Skin of body (tissue), 1 donor: ENCODE measurements at regions not wholly inside any gene's neighbourhood (a gene's known extent, or its start where the extent isn't known, plus 50 kb on each side); places are given as distances from the start of the nearest gene placed in this dataset.
"Not testable (repeated sequence)": the region's sequence is repeated elsewhere in the genome, so short reads cannot be mapped to it uniquely, and the experiment has no call there.

Experiments used
- DNase-seq: peaks from one replicate; lab custom pipeline; 2025; lab: John Stamatoyannopoulos, UW

DNA sequence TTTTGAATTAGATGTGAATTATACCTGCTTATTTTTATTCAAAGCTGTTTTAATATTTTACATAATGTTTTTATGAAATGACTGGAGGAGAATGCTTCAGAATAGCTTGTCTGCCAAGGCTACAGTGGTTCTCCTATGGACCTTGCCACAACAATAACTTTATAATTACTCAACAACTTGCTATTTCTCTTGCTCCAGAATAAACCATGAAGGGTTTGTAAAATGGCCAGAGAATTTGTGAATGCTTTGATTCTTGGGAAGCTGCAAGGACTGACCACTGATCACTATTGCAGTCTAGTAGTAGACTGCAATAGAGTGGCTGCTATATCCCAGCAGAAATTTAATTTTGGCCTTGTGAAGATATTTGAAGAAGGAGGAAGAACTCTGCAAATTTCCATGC, 199.7 kb downstream of the FAT3 start:
- DNase-seq = no peak

DNA sequence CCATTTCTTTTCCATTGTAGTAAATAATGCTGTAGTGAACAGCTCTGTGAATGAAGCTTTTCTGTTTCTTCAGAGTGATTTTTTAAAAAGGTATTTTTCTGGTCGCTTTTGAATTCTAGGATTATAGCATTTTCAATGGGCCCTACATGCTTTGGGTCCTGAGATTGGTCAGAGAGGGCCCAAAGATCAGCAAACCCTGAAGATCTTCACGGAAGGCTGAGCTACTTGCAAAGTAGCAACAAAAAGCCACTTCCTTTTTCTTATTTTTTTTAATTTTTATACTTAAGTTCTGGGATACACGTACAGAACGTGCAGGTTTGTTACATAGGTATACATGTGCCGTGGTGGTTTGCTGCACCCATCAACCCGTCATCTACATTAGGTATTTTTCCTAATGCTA, 200.5 kb downstream of the FAT3 start:
- no peak for DNase-seq

DNA sequence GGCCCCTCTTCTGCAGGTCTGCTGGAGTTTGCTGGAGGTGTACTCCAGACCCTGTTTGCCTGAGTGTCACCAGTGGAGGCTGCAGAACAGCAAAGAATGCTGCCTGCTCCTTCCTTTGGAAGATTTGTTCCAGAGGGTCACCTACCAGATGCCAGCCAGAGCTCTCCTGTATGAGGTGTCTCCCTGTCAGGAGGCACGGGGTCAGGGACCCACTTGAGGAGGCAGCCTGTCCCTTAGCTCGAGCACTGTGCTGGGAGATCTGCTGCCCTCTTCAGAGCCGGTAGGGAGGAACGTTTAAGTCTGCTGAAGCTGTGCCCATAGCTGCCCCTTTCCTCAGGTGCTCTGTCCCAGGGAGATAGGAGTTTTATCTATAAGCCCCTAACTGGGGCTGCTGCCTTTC, 207.9 kb downstream of the FAT3 start:
- no peak for DNase-seq

DNA sequence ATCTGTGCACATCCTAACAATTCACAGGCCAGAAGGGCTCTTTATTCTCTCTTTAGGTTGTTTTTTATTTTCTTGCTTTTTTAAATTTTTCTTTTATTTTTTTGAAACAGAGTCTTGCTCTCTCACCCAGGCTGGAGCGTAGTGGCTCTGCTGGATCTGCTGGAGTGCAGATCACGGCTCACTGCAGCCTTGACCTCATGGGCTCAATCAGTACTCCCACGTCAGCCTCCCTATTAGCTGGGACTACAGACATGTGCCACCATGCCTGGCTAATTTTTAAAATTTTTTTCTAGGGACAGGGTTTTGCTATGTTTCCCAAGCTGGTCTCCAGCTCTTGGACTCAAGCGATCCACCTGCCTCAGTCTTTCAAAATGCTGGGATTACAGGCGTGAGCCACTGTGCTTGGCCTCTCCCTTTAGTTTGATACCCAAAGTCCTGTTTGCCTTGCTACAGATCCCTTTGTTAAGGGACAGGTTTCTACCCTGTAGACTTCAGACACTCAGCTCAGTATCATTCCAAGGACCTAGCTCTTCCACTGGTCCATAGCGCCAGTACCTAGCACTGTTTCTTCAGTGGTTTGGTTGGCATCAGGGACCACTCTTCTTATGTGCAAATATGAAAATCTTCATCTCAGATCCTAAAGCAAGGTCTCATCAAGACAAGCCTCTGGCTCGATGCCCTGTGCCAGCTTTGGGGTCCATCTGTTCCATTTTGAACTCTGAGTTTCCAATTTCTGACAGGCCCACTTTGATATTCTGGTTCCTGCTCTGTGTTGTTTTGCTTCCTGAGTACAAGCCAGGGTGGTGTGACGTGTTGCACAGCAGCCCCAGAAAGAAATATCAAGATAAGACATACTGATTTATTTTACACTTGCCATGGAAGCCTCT, 211.7 kb downstream of the FAT3 start:
- DNase-seq = no peak

DNA sequence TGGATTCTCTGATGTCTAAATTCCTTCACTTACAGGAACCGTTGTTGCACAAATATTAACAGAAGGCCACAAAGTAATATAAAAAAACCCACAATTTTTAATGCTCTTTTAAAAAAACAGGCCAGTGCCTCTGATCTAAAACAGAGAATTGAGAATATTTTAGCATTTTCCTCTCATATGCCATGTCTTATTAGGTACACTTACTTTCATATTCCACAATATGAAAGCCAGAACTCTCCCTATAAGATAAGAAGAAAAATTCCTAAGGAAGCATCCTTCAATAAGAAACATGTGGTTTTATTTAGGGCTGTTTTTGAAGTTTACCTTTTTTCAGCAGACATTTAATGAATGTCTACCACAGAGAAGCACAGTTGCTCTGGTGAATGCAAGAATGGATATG, 214.5 kb downstream of the FAT3 start:
- no peak for DNase-seq

DNA sequence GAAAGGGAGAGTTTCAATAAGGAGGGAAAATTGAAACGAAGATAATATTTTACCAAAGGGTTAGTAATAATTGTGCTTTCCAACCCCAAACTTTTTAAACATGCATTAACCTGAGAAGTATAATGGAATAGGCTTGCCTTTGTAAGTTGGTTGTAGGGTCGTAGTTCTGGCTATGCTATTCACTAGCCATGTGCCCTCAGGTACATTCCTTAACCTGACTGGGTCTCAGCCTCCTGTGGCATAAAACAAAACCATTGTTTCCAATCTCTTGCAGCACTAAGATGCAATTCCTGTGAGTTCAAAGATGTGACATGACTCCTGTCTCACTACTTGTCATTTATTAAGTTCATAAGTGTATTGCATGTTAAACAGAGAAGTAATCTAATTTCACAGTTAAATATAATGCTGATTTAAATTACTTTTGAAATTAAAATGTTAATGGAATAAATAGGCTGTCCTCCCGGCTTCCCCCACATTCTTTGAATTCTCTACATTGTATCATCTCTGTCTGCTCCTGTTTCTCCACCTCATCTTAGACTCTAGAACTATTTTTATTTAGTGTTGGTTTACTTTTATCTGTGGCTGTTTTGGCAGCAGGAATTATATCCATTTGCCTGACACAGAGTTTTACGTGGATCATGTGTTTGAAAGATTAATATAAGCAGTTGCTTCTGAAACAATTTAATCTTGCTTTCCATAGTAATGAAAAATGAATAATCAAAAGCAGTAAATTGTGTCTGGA, 216.3 kb downstream of the FAT3 start:
- DNase-seq = no peak

DNA sequence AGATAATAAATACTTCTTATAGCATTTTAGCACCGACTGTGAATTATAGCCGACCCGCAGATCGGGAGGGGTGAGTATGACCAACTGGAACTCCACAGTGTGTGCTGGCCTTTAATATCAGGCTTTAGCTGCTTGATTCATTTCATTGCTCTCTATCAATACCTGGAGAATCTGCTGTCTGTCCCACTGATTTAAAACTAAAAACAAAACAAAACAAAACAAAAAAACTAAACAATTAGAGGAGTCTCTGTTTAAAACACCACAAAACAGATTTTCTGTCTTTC, 216.8 kb downstream of the FAT3 start:
- DNase-seq = no peak

DNA sequence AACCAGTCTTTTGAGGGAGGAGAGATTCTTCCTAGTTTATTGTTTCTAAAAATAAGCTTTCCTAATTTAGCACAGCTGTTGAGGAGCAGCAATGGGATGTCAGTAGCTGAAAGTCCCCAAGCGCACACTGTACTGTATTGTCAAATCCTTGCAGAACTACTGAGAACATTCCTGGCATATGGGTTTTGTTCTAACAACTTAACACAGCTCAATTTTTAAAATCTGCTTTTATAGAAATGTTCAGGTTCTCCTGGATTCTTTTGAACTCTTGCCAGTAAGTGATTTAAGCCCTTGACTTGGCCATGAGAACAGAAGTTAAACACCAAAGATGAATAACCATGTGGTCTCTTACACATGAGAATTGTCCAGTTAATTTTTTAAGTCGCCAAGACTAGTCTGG, 218.6 kb downstream of the FAT3 start:
- peak; percentile 68 for DNase-seq

DNA sequence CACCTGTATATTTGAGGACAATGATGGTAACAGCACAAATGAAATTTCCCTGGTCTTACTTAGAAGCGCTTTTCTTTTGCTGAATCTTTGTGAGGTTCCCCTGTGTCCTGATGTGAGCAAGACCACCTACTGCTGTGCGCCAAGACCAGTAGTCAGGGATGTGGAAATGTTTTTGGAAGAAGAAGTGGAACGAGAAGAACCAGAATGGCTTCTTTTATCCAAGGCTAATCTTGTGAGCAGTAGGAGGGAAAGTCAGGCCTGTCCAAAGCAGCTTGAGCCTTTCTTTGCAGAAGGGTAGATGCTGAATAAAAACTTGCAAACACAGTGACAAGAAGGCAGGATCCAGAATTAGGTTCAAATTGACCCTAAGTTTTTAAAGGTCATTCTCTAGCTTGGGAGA, 223.0 kb downstream of the FAT3 start:
- DNase-seq = no peak

DNA sequence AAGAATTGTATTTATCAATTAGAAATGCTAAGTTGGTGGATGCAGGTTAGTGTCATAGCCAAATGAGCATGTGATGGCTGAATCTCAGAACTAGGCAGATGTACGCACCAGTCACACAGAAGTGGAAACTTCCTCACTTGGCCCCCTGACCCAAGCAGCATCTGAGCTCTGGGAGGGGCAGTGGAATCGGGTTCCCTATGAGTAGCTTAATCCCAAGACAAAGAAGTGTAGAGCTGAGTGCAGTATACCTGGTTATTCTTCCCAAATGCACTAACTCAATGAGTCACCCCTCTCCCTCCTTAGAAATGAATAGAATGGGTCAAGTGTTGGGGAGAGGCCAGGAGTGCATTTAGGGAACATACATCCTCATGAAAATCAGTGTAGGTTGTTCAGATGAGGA, 224.6 kb downstream of the FAT3 start:
- no peak for DNase-seq

DNA sequence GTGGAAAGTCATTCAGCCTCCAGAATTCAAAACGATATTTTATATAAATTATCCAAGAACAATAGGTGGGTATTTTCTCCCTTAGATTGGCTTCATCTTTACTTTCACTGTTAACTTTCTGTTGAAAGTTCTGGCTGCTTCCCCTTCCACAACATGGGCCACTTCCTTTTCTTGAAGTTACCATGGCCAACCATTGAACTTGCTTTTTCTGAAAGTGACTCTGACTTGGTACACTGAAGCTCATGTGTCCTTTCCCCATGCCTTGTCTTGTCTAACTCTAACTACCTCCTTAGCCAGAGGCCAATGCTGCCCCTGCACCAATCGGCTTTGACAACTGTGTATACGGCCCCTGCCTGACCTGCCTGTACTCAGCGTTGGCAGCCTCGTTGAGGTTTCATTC, 225.2 kb downstream of the FAT3 start:
- DNase-seq = no peak

DNA sequence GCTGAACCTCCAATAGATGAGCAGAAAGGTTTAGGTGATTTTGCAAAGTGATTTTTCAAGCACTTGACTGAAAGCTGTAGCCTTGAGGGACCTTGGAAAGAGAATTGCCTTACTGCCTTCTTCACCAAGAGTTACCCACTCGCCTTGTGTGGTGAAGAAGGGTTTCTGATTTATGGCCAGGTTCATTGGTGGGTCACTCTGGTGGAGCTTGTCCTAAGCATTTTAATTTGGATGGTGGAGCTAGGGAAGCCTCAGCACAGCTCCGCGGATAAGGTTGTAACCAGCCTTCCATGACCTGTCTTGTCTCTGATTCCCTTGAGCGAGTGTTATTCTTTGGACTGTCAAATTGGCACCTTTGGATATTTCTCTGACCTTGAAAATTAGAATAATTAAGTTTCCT, 226.4 kb downstream of the FAT3 start:
- DNase-seq = no peak

DNA sequence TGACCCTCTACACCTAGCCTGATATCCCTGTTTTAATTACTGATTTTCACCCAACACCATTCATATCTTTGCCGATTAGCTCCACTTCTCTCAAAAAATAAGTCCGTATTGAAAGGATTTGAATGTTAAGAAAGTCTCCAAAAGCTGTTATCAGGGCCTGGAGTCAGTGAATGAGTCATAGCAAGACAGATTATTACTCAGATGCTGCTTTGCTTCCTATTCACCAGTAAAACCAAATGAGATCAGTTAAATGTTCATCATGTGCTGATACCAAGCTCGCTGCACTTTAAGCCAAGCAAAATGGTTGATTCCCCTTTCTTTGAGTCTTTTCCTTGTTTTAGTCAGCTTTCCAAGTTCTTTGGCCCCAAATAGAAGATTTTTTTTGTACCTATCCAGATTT, 228.4 kb downstream of the FAT3 start:
- DNase-seq = no peak

DNA sequence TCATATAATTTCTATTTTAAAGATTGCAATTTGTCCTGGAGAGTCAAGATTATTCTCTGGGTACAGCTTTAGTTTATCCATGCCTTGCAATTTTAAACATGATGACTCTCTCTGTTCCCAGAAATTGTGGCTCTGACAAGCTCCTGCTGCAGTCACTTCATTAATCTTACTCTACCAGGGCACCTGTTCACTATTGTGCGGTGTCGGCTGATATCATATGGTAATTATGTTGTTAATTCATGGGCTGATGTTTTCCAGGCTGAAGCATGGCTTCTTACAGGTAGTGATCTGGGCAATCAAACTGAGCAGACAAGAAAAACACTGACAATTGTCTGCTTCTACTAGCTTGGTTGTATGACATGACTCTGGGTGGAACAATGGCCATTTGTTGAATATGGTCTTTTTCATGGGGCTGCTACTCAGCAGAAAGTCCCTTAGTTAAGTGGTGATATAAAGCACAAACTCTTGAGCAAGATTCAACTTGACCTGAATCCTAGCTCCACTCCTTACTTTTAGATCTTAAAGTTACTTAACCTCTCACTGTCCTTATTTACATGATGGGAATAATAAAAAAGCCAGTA, 230.7 kb downstream of the FAT3 start:
- no peak for DNase-seq

DNA sequence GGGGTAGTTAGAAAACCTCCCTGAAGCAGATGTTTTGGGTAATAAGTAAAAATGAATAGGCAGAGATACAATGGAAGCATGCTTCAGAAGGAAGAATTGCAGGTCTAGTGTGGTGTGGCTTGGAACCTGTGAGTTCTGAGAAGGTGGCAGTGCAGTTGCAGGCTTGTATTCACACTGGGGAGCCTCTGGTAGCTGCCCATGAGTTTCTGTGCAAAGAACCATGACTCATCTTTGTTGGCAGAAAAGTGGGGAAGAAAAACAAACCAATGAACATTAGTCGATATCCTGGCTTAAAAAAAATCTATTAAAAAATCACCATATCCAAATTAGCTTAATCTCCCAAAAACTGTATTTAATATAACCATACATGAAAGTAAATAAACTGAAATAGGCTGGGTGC, 232.6 kb downstream of the FAT3 start:
- no peak for DNase-seq

DNA sequence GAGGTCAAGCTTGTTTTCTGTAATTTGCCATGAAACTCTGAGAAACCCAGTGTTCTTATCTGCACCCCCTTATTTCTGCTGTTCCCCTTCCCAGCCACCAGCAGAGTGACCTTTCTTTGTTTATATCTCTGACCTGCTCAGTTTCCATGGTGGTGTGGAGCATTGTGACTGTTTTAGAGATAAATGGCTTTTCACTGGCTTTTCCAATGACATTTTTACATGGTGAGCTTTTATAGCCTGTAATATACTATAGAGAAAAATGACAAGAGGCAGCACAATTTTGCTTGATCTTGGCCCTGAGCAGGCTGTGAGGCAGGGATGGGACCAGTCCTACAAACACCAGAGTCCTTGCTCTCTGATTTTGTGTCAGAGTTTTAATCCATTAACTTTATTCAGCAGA, 233.9 kb downstream of the FAT3 start:
- no peak for DNase-seq

DNA sequence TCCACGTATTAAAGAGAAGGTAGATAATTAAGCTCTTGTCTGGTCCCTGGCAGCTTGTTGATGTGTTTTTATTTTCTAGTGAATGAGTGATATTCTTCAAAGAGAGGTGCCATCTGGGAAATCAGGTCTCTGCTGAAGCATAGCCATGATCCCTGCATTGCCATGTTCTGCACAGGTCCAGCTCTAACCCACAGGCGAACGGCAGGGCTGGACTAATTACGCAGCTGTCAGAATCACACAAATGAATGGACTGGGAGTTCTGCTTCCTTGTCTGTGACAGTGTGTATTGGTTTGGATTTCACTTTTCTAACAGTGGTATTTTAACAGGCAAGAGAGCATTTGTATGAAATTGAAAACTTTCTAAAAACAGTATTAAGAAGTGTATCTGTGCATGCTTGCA, 235.6 kb downstream of the FAT3 start:
- DNase-seq = no peak

DNA sequence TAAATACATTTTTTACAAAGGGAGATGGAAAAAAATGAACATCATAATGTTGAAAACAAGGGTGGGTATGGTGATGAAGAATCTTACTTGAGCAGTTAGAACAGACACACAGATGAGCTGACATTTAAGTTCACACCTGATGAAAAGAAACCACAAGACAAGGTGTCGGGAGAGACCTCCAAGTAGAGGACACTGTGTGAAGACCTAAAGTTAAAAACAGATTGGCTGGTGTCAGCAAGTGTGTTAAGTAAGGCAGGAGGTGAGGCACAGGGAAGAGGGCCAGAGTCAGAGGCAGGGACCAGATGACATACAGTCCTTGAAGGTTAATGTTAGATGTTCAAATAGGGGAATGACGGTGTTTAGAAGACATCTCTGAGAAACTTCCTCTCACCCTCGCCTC, 236.8 kb downstream of the FAT3 start:
- no peak for DNase-seq

DNA sequence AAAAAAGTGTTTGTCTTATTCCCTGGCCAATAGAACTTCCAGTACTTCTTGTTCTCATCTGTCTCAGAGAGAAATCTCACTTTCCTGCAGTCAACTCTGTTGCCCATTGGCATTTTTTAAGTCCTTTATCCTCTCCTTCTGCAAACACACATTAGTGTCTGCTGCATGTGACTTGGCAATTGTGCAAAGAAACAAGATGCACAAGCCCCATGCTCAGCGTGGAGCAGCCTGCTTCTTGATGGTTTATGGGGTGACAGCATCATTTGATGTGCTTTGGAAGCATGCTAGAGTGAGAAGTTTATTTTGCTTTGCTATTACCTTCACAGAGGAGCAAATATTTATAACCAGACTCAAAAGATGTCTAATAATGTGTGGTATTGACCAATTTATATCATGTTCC, 238.2 kb downstream of the FAT3 start:
- DNase-seq = no peak

DNA sequence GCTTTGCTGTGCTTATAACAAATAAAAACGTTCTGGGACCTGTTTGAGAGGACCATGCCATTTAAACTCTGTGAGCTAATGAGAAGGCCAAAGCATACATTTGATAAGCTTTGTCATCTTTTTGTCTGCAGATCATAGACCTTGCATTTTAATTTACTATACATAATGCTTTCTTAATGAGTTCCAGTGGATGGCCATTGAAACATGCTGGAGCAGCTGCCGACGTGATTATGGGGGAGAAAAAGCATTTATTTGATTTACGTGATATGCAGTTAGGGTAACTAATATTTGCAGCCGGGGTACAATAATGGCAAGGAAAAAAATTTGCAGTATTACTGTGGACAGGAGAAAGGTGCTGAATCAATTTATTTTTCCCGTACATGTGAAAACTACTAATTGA, 240.2 kb downstream of the FAT3 start:
- no peak for DNase-seq

DNA sequence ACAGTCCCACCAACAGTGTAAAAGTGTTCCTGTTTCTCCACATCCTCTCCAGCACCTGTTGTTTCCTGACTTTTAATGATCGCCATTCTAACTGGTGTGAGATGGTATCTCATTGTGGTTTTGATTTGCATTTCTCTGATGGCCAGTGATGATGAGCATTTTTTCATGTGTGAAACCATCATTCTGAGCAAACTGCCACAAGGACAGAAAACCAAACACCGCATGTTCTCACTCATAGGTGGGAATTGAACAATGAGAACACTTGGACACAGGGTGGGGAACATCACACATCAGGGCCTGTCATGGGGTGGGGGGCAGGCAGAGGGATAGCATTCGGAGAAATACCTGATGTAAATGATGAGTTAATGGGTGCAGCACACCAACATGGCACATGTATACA, 240.8 kb downstream of the FAT3 start:
- not testable (repeated sequence) for DNase-seq

DNA sequence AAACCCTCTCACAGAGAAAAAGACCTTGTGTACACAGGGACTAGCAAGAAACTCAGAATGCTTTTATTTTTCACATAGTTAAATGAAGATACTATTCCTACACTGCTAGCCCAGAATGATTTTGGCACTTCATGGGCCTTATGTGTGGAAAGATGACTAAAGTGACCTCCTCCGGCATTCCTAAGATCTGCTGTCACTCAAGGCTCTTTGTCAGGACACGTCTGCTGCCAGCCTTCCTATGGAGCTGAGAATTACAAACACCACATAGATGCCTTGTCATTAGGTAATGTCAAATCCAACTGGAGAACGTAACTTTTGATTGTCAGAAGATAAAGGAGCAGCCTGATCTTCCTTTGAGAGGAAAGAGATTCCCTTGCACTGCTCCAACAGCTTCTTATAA, 249.1 kb downstream of the FAT3 start:
- no peak for DNase-seq

DNA sequence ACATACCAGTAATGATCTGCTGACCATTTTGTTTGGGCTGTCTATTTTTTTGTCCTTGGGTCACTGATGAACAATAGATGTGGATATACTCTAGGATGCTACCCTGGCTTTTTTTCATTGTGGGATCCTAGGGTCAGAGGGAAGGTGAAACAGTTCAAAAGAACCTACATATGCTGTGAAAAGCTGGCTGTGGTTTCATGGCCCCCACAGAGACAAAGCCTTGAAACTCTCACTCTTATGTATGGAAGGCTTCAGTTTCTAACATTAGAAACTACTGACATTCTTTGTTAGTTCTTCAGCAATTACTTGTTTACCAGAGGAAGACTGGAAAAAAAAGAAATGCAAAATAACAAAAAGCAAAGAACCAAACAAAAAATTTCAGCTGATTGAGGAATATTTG, 250.7 kb downstream of the FAT3 start:
- DNase-seq = no peak
